K562 (cell line): ENCODE measurements at regions not wholly inside any gene's neighbourhood (a gene's known extent, or its start where the extent isn't known, plus 50 kb on each side); places are given as distances from the start of the nearest gene placed in this dataset.

Experiments
- ATAC-seq: fragments of 200-7000 bp; cut with Tn5 transposase; 3 replicates; pipeline ENCODE4 v1.9.1; 2020; ENCODE audit warnings: moderate library complexity
- BruUV-seq: library from RNA; stranded (reverse); fragments of 400-500 nt; replicated peaks from 2 replicates; lab custom pipeline; 2021; lab: Mats Ljungman, UMichigan
- CTCF ChIA-PET: fragments of 300-600 bp; formaldehyde crosslinking; extraction: SDS; loops from one replicate; lab custom pipeline; 2021; ENCODE audit warnings: low intra/inter-chr PET ratio; lab: Yijun Ruan, JAX
- POLR2A ChIA-PET: fragments of 300-600, 350-650 bp; sonication (Branson Sonifier 250); formaldehyde crosslinking; extraction: SDS; loops from one replicate; lab custom pipeline; 2021; ENCODE audit warnings: antibody characterized with exemption, inconsistent platforms; lab: Yijun Ruan, JAX
- DNase-seq, 4 experiments: peaks; one replicate each; pipeline versions ENCODE4 v3.0.0 to v3.0.0-alpha.2; 2011 to 2018; ENCODE audit warnings: low spot score in 3 of 4, mixed read lengths in 3 of 4; ENCODE audit errors: extremely low read depth in 1 of 4
- FAIRE-seq: peaks from 2 replicates; lab custom pipeline; 2011; peaks lifted over from hg19 to GRCh38; lab: Jason Lieb, UNC
- H2AFZ ChIP-seq: 2 replicates; pipeline ENCODE4 v1.6.0; 2011; ENCODE audit warnings: low read depth, low read length, control low read depth, inconsistent platforms
- H3K27ac ChIP-seq: fragments of 200-600 bp; 3 replicates; pipeline ENCODE4 v1.8.0; 2011; ENCODE audit warnings: low read depth, mild to moderate bottlenecking, control low read depth, inconsistent platforms, low read length, moderate library complexity, mixed read lengths; ENCODE audit errors: extremely low read depth
- H3K27me3 ChIP-seq, 2 experiments: fragments of 300-600 bp in 1 of 2; 2 replicates in 1 of 2; 3 replicates in 1 of 2; pipeline versions ENCODE4 v1.6.0 to v1.8.0; 2011; ENCODE audit warnings: inconsistent platforms in 2 of 2, low read length in 2 of 2, mild to moderate bottlenecking in 1 of 2, mixed read lengths in 1 of 2, moderate library complexity in 1 of 2; ENCODE audit not compliant: control insufficient read depth in 2 of 2, insufficient read depth in 2 of 2
- H3K36me3 ChIP-seq: fragments of 300-600 bp; 3 replicates; pipeline ENCODE4 v1.8.0; 2011; ENCODE audit warnings: mild to moderate bottlenecking, low read length, inconsistent platforms; ENCODE audit not compliant: control insufficient read depth, insufficient read depth
- H3K4me1 ChIP-seq, 2 experiments: fragments of 200-600 bp in 1 of 2; replicated peaks in 1 of 2; 2 replicates in 1 of 2; 3 replicates in 1 of 2; pipeline versions ENCODE4 v1.5.1 to v1.8.0; 2011; ENCODE audit warnings: inconsistent platforms in 2 of 2, low read length in 2 of 2, mild to moderate bottlenecking in 1 of 2, mixed read lengths in 1 of 2, moderate library complexity in 1 of 2; ENCODE audit not compliant: control insufficient read depth in 2 of 2, insufficient read depth in 2 of 2
- H3K4me2 ChIP-seq: 2 replicates; pipeline ENCODE4 v1.6.1; 2011; ENCODE audit warnings: low read length, control low read depth, inconsistent platforms, mixed read lengths; ENCODE audit not compliant: insufficient read depth
- H3K4me3 ChIP-seq: fragments of 200-600 bp; sonication (generic), shearing (Covaris generic); 2 replicates; pipeline ENCODE4 v1.5.1; 2016; ENCODE audit warnings: control low read depth, inconsistent platforms
- H3K79me2 ChIP-seq: fragments of 200-600 bp; 3 replicates; pipeline ENCODE4 v1.8.0; 2011; ENCODE audit warnings: low read length, inconsistent platforms; ENCODE audit not compliant: control insufficient read depth, insufficient read depth
- H3K9ac ChIP-seq, 2 experiments: 2 replicates each; pipeline versions ENCODE4 v1.6.0 to v1.6.1; 2011; ENCODE audit warnings: low read depth in 2 of 2, low read length in 2 of 2, control low read depth in 1 of 2, inconsistent platforms in 1 of 2, mild to moderate bottlenecking in 1 of 2, mixed read lengths in 1 of 2; ENCODE audit not compliant: insufficient read depth in 1 of 2
- H3K9me1 ChIP-seq: one replicate; pipeline ENCODE4 v1.6.0; 2011; ENCODE audit warnings: inconsistent platforms, mild to moderate bottlenecking, low read length, moderate library complexity; ENCODE audit not compliant: control insufficient read depth, insufficient read depth
- H3K9me3 ChIP-seq: replicated peaks from 2 replicates; pipeline ENCODE4 v1.5.1; 2011; ENCODE audit warnings: low read depth, low read length, inconsistent platforms; ENCODE audit not compliant: control insufficient read depth, insufficient read depth
- H4K20me1 ChIP-seq: replicated peaks from 2 replicates; pipeline ENCODE4 v1.6.1; 2011; ENCODE audit warnings: low read length, inconsistent platforms, mixed read lengths; ENCODE audit not compliant: control insufficient read depth, insufficient read depth
- C11orf30 ChIP-seq: fragments of 450-650 bp; IDR thresholded peaks from 2 replicates; pipeline ENCODE4 v1.6.1; 2016; ENCODE audit warnings: low read depth, mild to moderate bottlenecking
- CCNT2 ChIP-seq: IDR thresholded peaks from 2 replicates; pipeline ENCODE4 v1.6.1; 2011; ENCODE audit warnings: borderline replicate concordance, low read depth, mild to moderate bottlenecking, moderate library complexity, mixed read lengths, low read length; ENCODE audit not compliant: insufficient read length; ENCODE audit errors: extremely low read depth
- COPS2 ChIP-seq: fragments of 450-650 bp; conservative IDR thresholded peaks from 2 replicates; pipeline ENCODE4 v1.6.1; 2016; ENCODE audit warnings: mild to moderate bottlenecking, moderate library complexity
- HNRNPK ChIP-seq: fragments of 200-400 bp; formaldehyde crosslinking; IDR thresholded peaks from one replicate; pipeline ENCODE4 v1.6.1; 2018; ENCODE audit warnings: mild to moderate bottlenecking, low read depth, low read length; ENCODE audit not compliant: poor library complexity, severe bottlenecking
- ILK ChIP-seq: fragments of 450-650 bp; IDR thresholded peaks from 2 replicates; pipeline ENCODE4 v1.6.1; 2016; ENCODE audit warnings: missing genetic modification characterization, low read depth, mild to moderate bottlenecking, missing compliant biosample characterization, moderate library complexity, borderline replicate concordance
- MCM3 ChIP-seq: fragments of 450-650 bp; IDR thresholded peaks from 2 replicates; pipeline ENCODE4 v1.6.1; 2016
- NBN ChIP-seq: fragments of 450-650 bp; IDR thresholded peaks from 2 replicates; pipeline ENCODE4 v1.6.1; 2016; ENCODE audit warnings: low read depth, mild to moderate bottlenecking
- NCOA2 ChIP-seq, 2 experiments: fragments of 450-650 bp; IDR thresholded peaks; 2 replicates each; pipeline ENCODE4 v1.6.1; 2018; ENCODE audit warnings: mild to moderate bottlenecking in 2 of 2, moderate library complexity in 1 of 2; ENCODE audit not compliant: partially characterized antibody in 2 of 2
- NFIX ChIP-seq: fragments of 250-450 bp; sonication (Bioruptor Pico); IDR thresholded peaks from 2 replicates; pipeline ENCODE4 v1.4.0; 2020; ENCODE audit warnings: low read depth, mild to moderate bottlenecking, moderate library complexity
- NFXL1 ChIP-seq: fragments of 450-650 bp; formaldehyde crosslinking; IDR thresholded peaks from 2 replicates; pipeline ENCODE4 v1.4.0; 2021; ENCODE audit warnings: mild to moderate bottlenecking
- POLR2G ChIP-seq: fragments of 200-400 bp; formaldehyde crosslinking; IDR thresholded peaks from 2 replicates; pipeline ENCODE4 v1.6.1; 2017; ENCODE audit warnings: low read depth, mild to moderate bottlenecking, antibody characterized with exemption, low read length, moderate library complexity
- POLR3A ChIP-seq: IDR thresholded peaks from 2 replicates; pipeline ENCODE4 v1.6.1; 2011; ENCODE audit warnings: borderline replicate concordance, mild to moderate bottlenecking, moderate library complexity; ENCODE audit not compliant: insufficient read length, insufficient read depth; ENCODE audit errors: extremely low read depth
- RUNX1 ChIP-seq: sonication (generic); IDR thresholded peaks from 2 replicates; pipeline ENCODE4 v1.6.1; 2016; ENCODE audit warnings: antibody characterized with exemption, low read depth
- SIRT6 ChIP-seq: IDR thresholded peaks from one replicate; pipeline ENCODE4 v1.6.1; 2012; ENCODE audit warnings: low read depth, mild to moderate bottlenecking, control low read depth, inconsistent platforms, low read length, moderate library complexity
- SNRNP70 ChIP-seq: fragments of 200-400 bp; formaldehyde crosslinking; optimal IDR thresholded peaks from 2 replicates; pipeline ENCODE3; 2017; ENCODE audit warnings: low read depth, low read length
- STAT5B ChIP-seq: fragments of 250-450 bp; sonication (Bioruptor Pico); IDR thresholded peaks from 2 replicates; pipeline ENCODE4 v1.8.0; 2021; ENCODE audit warnings: mild to moderate bottlenecking, inconsistent platforms
- TSC22D4 ChIP-seq: fragments of 450-650 bp; IDR thresholded peaks from 2 replicates; pipeline ENCODE4 v1.6.1; 2016; ENCODE audit warnings: missing genetic modification characterization, missing biosample characterization, control low read depth
- ZNF212 ChIP-seq: fragments of 450-650 bp; formaldehyde crosslinking; IDR thresholded peaks from 2 replicates; pipeline ENCODE4 v1.4.0; 2020; ENCODE audit warnings: mild to moderate bottlenecking
- ZNF766 ChIP-seq: fragments of 200-800 bp; sonication (Bioruptor generic); conservative IDR thresholded peaks from 2 replicates; pipeline ENCODE4 v1.6.1; 2016; ENCODE audit warnings: missing genetic modification characterization, missing compliant biosample characterization
- in situ Hi-C: fragments of 300-500 bp; cut with MboI; formaldehyde crosslinking; loops from 4 replicates; pipeline ENCODE4 v1.15.0; 2018; ENCODE audit warnings: inconsistent platforms, mixed read lengths
- intact Hi-C: fragments of 100-400 bp; cut with micrococcal nuclease; formaldehyde crosslinking; loops from 2 replicates; pipeline ENCODE4 v1.14.2; 2022
- TF ChIP-seq, protein P1 (sequence below): fragments of 450-650 bp; formaldehyde crosslinking; IDR thresholded peaks from 2 replicates; pipeline ENCODE4 v1.4.0; 2022; ENCODE audit warnings: missing genetic modification characterization

GRCh38 chr16:54687043-54687899, 243.4 kb upstream of the IRX5 start (continued):
- TF ChIP-seq, protein P1, sequence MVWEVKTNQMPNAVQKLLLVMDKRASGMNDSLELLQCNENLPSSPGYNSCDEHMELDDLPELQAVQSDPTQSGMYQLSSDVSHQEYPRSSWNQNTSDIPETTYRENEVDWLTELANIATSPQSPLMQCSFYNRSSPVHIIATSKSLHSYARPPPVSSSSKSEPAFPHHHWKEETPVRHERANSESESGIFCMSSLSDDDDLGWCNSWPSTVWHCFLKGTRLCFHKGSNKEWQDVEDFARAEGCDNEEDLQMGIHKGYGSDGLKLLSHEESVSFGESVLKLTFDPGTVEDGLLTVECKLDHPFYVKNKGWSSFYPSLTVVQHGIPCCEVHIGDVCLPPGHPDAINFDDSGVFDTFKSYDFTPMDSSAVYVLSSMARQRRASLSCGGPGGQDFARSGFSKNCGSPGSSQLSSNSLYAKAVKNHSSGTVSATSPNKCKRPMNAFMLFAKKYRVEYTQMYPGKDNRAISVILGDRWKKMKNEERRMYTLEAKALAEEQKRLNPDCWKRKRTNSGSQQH (CRISPR knock-in tag) = no peak

DNA sequence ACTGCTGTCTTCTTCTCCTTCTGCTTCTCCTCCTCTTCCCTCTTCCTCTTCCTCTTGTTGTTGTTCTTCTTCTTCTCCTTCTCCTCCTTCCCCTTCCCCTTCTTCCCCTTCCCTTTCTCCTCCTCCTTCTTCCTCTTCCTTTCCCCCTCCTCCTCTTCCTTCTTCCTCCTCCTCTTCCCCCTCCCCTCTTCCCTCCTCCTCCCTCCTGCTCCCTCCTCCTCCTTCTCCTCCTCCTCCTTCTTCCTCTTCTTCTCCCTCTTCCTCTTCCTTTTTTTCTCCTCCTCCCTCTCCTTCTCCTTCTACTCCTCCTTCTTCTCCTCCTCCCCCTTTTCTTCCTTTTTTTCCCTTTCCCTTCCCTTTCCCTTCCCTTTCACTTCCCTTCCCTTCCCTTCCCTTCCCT, 245.0 kb upstream of the IRX5 start:
- ChIA-PET POLR2A (interaction anchor here (0.7 kb wide), 1 partner anchor 572 kb away, joined by 3 read pairs; no protein-coding TSS in a partner anchor), CTCF (no interaction called here)
- H3K9ac ChIP-seq = no peak overlapping the region
- BruUV-seq = no TSS peak
- DNase-seq = no peak
- no peaks in the 10 kb centered on the region for H3K36me3 ChIP-seq
- intact Hi-C loops (no loop called here), in situ Hi-C loops (no loop called here)
- no peaks in the 10 kb centered on the region for H3K79me2 ChIP-seq
- H3K9me1 ChIP-seq = no peaks in the 10 kb centered on the region
- no peaks in the 10 kb centered on the region for H4K20me1 ChIP-seq
- no peaks in the 10 kb centered on the region for H3K4me1 ChIP-seq
- no peak overlapping the region for H3K4me2 ChIP-seq
- H3K9me3 ChIP-seq = no peaks in the 10 kb centered on the region
- H3K27me3 ChIP-seq = no peaks in the 10 kb centered on the region
- no peak overlapping the region for H3K27ac ChIP-seq
- no peak for FAIRE-seq
- ATAC-seq = no peak
- H3K4me3 ChIP-seq = no peak overlapping the region
- no peak overlapping the region for H2AFZ ChIP-seq
- TF ChIP-seq CCNT2 (no peak), HNRNPK (no peak), SIRT6 (no peak), STAT5B (CRISPR knock-in tag) (no peak), ILK (no peak), POLR2G (no peak), ZNF766 (CRISPR knock-in tag) (no peak), COPS2 (no peak), ZNF212 (no peak), NCOA2 (IDR thresholded peaks at IDR 0.05; ENCODE audit: partially characterized antibody in 2 of 2) (no peak), SNRNP70 (no peak), MCM3 (no peak), RUNX1 (no peak), NFIX (CRISPR knock-in tag) (no peak), NFXL1 (CRISPR knock-in tag) (no peak), TSC22D4 (tag) (no peak), POLR3A (no peak), NBN (no peak), C11orf30 (no peak)
